Astrocyte (in vitro differentiated cells and primary cell): ENCODE measurements at regions not wholly inside any gene's neighbourhood (a gene's known extent, or its start where the extent isn't known, plus 50 kb on each side); places are given as distances from the start of the nearest gene placed in this dataset.
A peak's percentile ranks its signal among the peaks of the same experiment; 100 is the strongest.

Experiments used
- DNase-seq: peaks from one replicate; pipeline ENCODE4 v3.0.0-alpha.2; 2010; ENCODE audit warnings: low read depth
- FAIRE-seq: peaks from 2 replicates; lab custom pipeline; 2011; peaks lifted over from hg19 to GRCh38; lab: Jason Lieb, UNC
- H2AFZ ChIP-seq: 2 replicates; pipeline ENCODE4 v1.6.0; 2012; ENCODE audit warnings: low read depth, low read length, inconsistent platforms
- H3K27ac ChIP-seq: 2 replicates; pipeline ENCODE4 v1.5.1; 2011; ENCODE audit warnings: low read depth, low read length, inconsistent platforms
- H3K27me3 ChIP-seq: 2 replicates; pipeline ENCODE4 v1.6.0; 2011; ENCODE audit warnings: low read length, inconsistent platforms; ENCODE audit not compliant: insufficient read depth
- H3K36me3 ChIP-seq: 2 replicates; pipeline ENCODE4 v1.5.1; 2011; ENCODE audit warnings: low read length, inconsistent platforms; ENCODE audit not compliant: insufficient read depth
- H3K4me1 ChIP-seq: 2 replicates; pipeline ENCODE4 v1.5.1; 2011; ENCODE audit warnings: low read length, inconsistent platforms; ENCODE audit not compliant: insufficient read depth
- H3K4me2 ChIP-seq: 2 replicates; pipeline ENCODE4 v1.6.0; 2012; ENCODE audit warnings: low read length, inconsistent platforms
- H3K4me3 ChIP-seq: 2 replicates; pipeline ENCODE4 v1.5.1; 2011; ENCODE audit warnings: low read depth, mild to moderate bottlenecking, low read length, inconsistent platforms; ENCODE audit not compliant: insufficient read depth
- H3K79me2 ChIP-seq: 2 replicates; pipeline ENCODE4 v1.6.0; 2012; ENCODE audit warnings: mild to moderate bottlenecking, low read length, inconsistent platforms; ENCODE audit not compliant: insufficient read depth
- H3K9ac ChIP-seq: 2 replicates; pipeline ENCODE4 v1.6.0; 2012; ENCODE audit warnings: mild to moderate bottlenecking, low read length, inconsistent platforms
- H3K9me3 ChIP-seq: 2 replicates; pipeline ENCODE4 v1.5.1; 2012; ENCODE audit warnings: low read depth, mild to moderate bottlenecking, low read length, inconsistent platforms; ENCODE audit not compliant: insufficient read depth
- H4K20me1 ChIP-seq: 2 replicates; pipeline ENCODE4 v1.6.0; 2012; ENCODE audit warnings: low read length, inconsistent platforms; ENCODE audit not compliant: insufficient read depth
- H3K27ac Mint-ChIP-seq: one replicate; pipeline ENCODE4 v1.8.0; 2021; ENCODE audit warnings: mild to moderate bottlenecking, mixed read lengths; ENCODE audit not compliant: unreplicated experiment
- H3K27me3 Mint-ChIP-seq: one replicate; pipeline ENCODE4 v1.8.0; 2021; ENCODE audit warnings: low read depth, mixed read lengths; ENCODE audit not compliant: unreplicated experiment
- H3K36me3 Mint-ChIP-seq: one replicate; pipeline ENCODE4 v1.8.0; 2021; ENCODE audit warnings: low read depth, mixed read lengths; ENCODE audit not compliant: unreplicated experiment
- H3K4me1 Mint-ChIP-seq: one replicate; pipeline ENCODE4 v1.8.0; 2021; ENCODE audit warnings: low read depth, mixed read lengths; ENCODE audit not compliant: unreplicated experiment
- H3K4me3 Mint-ChIP-seq: one replicate; pipeline ENCODE4 v1.8.0; 2021; ENCODE audit warnings: mild to moderate bottlenecking, moderate library complexity, mixed read lengths; ENCODE audit not compliant: unreplicated experiment
- H3K9me3 Mint-ChIP-seq: one replicate; pipeline ENCODE4 v1.8.0; 2021; ENCODE audit warnings: mild to moderate bottlenecking, mixed read lengths; ENCODE audit not compliant: unreplicated experiment
- EZH2 ChIP-seq: IDR thresholded peaks from 2 replicates; pipeline ENCODE4 v1.6.1; 2012; ENCODE audit warnings: mild to moderate bottlenecking, low read length, inconsistent platforms; ENCODE audit not compliant: insufficient read depth
- TF ChIP-seq, protein P1 (sequence below): IDR thresholded peaks from 2 replicates; pipeline ENCODE4 v1.5.1; 2011; ENCODE audit warnings: low read depth, mild to moderate bottlenecking, inconsistent platforms, low read length, moderate library complexity; ENCODE audit not compliant: insufficient read depth

- H4K20me1 ChIP-seq: no peaks in the 10 kb centered on the region
- Mint-ChIP-seq H3K27me3 (no peaks in the 10 kb centered on the region), H3K36me3 (no peaks in the 10 kb centered on the region), H3K9me3 (no peaks in the 10 kb centered on the region), H3K4me3 (no peak overlapping the region), H3K27ac (no peak overlapping the region), H3K4me1 (no peaks in the 10 kb centered on the region)
- no peak overlapping the region for H3K4me3 ChIP-seq
- H3K36me3 ChIP-seq: no peaks in the 10 kb centered on the region
- H3K9me3 ChIP-seq: peaks cover 3% of the 10 kb centered on the region
- no peak overlapping the region for H3K27ac ChIP-seq
- FAIRE-seq (no peak), DNase-seq (no peak)
- H2AFZ ChIP-seq: no peak overlapping the region
- no peaks in the 10 kb centered on the region for H3K27me3 ChIP-seq
- TF ChIP-seq, protein P1, sequence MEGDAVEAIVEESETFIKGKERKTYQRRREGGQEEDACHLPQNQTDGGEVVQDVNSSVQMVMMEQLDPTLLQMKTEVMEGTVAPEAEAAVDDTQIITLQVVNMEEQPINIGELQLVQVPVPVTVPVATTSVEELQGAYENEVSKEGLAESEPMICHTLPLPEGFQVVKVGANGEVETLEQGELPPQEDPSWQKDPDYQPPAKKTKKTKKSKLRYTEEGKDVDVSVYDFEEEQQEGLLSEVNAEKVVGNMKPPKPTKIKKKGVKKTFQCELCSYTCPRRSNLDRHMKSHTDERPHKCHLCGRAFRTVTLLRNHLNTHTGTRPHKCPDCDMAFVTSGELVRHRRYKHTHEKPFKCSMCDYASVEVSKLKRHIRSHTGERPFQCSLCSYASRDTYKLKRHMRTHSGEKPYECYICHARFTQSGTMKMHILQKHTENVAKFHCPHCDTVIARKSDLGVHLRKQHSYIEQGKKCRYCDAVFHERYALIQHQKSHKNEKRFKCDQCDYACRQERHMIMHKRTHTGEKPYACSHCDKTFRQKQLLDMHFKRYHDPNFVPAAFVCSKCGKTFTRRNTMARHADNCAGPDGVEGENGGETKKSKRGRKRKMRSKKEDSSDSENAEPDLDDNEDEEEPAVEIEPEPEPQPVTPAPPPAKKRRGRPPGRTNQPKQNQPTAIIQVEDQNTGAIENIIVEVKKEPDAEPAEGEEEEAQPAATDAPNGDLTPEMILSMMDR: no peak
- TF ChIP-seq EZH2: no peak
- no peak overlapping the region for H3K4me2 ChIP-seq
- H3K4me1 ChIP-seq: no peaks in the 10 kb centered on the region
- no peaks in the 10 kb centered on the region for H3K79me2 ChIP-seq
- H3K9ac ChIP-seq: no peak overlapping the region
Observed at GRCh38 chr9:28379082-28379481, 805.8 kb upstream of the C9orf72 start.

DNA sequence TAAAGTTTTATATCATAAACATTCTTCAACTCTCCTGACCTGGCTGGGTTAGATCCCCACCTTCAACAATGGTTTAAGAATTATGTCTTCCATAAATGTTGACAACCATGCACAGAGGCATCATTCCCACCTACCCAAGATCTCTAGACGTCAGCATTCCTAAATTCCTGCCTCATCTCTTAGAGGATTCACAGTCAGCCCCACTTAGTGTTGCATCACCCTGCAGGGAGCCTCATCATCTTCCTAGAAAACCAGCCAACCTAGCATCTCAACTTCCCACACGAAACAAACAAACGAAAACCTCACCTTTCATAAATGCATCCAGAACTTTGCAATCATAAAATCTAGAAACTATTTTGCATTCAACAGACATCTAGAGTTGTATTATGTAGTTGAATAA, 816.1 kb upstream of the C9orf72 start:
- FAIRE-seq: no peak
- H3K4me1 Mint-ChIP-seq: peaks cover 9% of the 10 kb centered on the region
- Histone ChIP-seq H2AFZ (no peak overlapping the region), H4K20me1 (no peaks in the 10 kb centered on the region), H3K27ac (no peak overlapping the region), H3K79me2 (no peaks in the 10 kb centered on the region), H3K36me3 (no peaks in the 10 kb centered on the region), H3K4me1 (no peaks in the 10 kb centered on the region), H3K4me2 (no peak overlapping the region), H3K4me3 (no peak overlapping the region), H3K9me3 (no peaks in the 10 kb centered on the region), H3K9ac (no peak overlapping the region), H3K27me3 (no peaks in the 10 kb centered on the region)
- H3K27me3 Mint-ChIP-seq: no peaks in the 10 kb centered on the region
- DNase-seq: no peak
- peaks cover 2% of the 10 kb centered on the region for H3K9me3 Mint-ChIP-seq
- TF ChIP-seq EZH2: no peak
- TF ChIP-seq, protein P1: no peak
- peak overlapping the region; percentile 49 for H3K27ac Mint-ChIP-seq
- H3K36me3 Mint-ChIP-seq: no peaks in the 10 kb centered on the region
- H3K4me3 Mint-ChIP-seq: no peak overlapping the region

- H3K36me3 ChIP-seq: no peaks in the 10 kb centered on the region
- no peaks in the 10 kb centered on the region for H3K27me3 ChIP-seq
- H3K9ac ChIP-seq: no peak overlapping the region
- no peak overlapping the region for H3K27ac Mint-ChIP-seq
- H3K4me3 Mint-ChIP-seq: no peak overlapping the region
- no peaks in the 10 kb centered on the region for H3K9me3 Mint-ChIP-seq
- DNase-seq (no peak), FAIRE-seq (no peak)
- H3K4me3 ChIP-seq: no peak overlapping the region
- no peaks in the 10 kb centered on the region for H4K20me1 ChIP-seq
- no peak overlapping the region for H3K27ac ChIP-seq
- no peak overlapping the region for H3K4me2 ChIP-seq
- TF ChIP-seq EZH2: no peak
- TF ChIP-seq, protein P1: no peak
- H2AFZ ChIP-seq: no peak overlapping the region
- no peaks in the 10 kb centered on the region for H3K9me3 ChIP-seq
- H3K27me3 Mint-ChIP-seq: no peaks in the 10 kb centered on the region
- H3K4me1 ChIP-seq: no peaks in the 10 kb centered on the region
- no peaks in the 10 kb centered on the region for H3K79me2 ChIP-seq
- H3K36me3 Mint-ChIP-seq: no peaks in the 10 kb centered on the region
- H3K4me1 Mint-ChIP-seq: no peaks in the 10 kb centered on the region
Observed at GRCh38 chr9:28394774-28395173, 821.5 kb upstream of the C9orf72 start.
